Gastrocnemius medialis (tissue), 4 donors: ENCODE measurements at regions not wholly inside any gene's neighbourhood (a gene's known extent, or its start where the extent isn't known, plus 50 kb on each side); places are given as distances from the start of the nearest gene placed in this dataset.

ENCODE experiments used
- ATAC-seq, 2 donors: fragments of 150-250 bp; one replicate each; pipeline ENCODE4 v1.9.1; 2016
- DNase-seq, 2 donors: peaks; one replicate each; pipeline ENCODE4 v3.0.0-alpha.2; 2019
- H3K27ac ChIP-seq, 4 donors: fragments of 200-600 bp; sonication (generic); 1 replicate in 1 of 4; 2 replicates in 3 of 4; pipeline ENCODE4 v1.5.1; 2016 to 2018; ENCODE audit warnings: mild to moderate bottlenecking in 2 of 4, moderate library complexity in 1 of 4
- H3K27me3 ChIP-seq, 3 donors: fragments of 200-600 bp; sonication (generic) in 2 of 3; 1 replicate in 1 of 3; 2 replicates in 2 of 3; pipeline versions ENCODE4 v1.5.1 to v1.6.0; 2016 to 2019; ENCODE audit warnings: mild to moderate bottlenecking in 1 of 3, moderate library complexity in 1 of 3
- H3K36me3 ChIP-seq, 2 donors: fragments of 200-600 bp; sonication (generic) in 1 of 2; one replicate each; pipeline ENCODE4 v1.5.1; 2017 to 2018
- H3K4me1 ChIP-seq, 2 donors: fragments of 200-600 bp; sonication (generic) in 1 of 2; one replicate each; pipeline ENCODE4 v1.5.1; 2016 to 2017; ENCODE audit warnings: mild to moderate bottlenecking in 2 of 2
- H3K4me3 ChIP-seq, 4 donors: fragments of 200-600 bp; sonication (generic) in 3 of 4; 1 replicate in 1 of 4; 2 replicates in 3 of 4; pipeline ENCODE4 v1.5.1; 2016 to 2019; ENCODE audit warnings: mild to moderate bottlenecking in 2 of 4
- H3K9me3 ChIP-seq, 3 donors: fragments of 200-600 bp; sonication (generic) in 2 of 3; 1 replicate in 1 of 3; 2 replicates in 2 of 3; pipeline ENCODE4 v1.5.1; 2016 to 2019
- POLR2A ChIP-seq, 2 donors: fragments of 450-650 bp; IDR thresholded peaks; one replicate each; pipeline ENCODE4 v1.6.1; 2017; ENCODE audit warnings: antibody characterized with exemption in 2 of 2, mild to moderate bottlenecking in 2 of 2, moderate library complexity in 2 of 2
- in situ Hi-C, 4 donors: fragments of 200-750 bp; cut with MboI; loops; one replicate each; pipeline versions ENCODE4 v1.15.0 to v1.8.0; 2017; ENCODE audit warnings: low sequenced_read_pairs in 4 of 4
- intact Hi-C: fragments of 100-400 bp; cut with DNase I; formaldehyde crosslinking; loops from one replicate; pipeline ENCODE4 v1.15.1; 2023; ENCODE audit warnings: low total_unique reads
- TF ChIP-seq, protein P1 (sequence below), 5 experiments: fragments of 450-650 bp in 3 of 5; fragments of 200-600 bp in 2 of 5; sonication (generic) in 2 of 5; IDR thresholded peaks in 4 of 5; conservative IDR thresholded peaks in 1 of 5; 1 replicate in 4 of 5; 2 replicates in 1 of 5; pipeline ENCODE4 v1.5.1; 2016 to 2019; ENCODE audit warnings: antibody characterized with exemption in 5 of 5, mild to moderate bottlenecking in 3 of 5, moderate library complexity in 3 of 5

GRCh38 chr20:57089699-57090144, 176.7 kb downstream of the BMP7 start:
- Histone ChIP-seq H3K27me3 (no peaks in the 10 kb centered on the region), H3K4me3 (no peak overlapping the region)

DNA sequence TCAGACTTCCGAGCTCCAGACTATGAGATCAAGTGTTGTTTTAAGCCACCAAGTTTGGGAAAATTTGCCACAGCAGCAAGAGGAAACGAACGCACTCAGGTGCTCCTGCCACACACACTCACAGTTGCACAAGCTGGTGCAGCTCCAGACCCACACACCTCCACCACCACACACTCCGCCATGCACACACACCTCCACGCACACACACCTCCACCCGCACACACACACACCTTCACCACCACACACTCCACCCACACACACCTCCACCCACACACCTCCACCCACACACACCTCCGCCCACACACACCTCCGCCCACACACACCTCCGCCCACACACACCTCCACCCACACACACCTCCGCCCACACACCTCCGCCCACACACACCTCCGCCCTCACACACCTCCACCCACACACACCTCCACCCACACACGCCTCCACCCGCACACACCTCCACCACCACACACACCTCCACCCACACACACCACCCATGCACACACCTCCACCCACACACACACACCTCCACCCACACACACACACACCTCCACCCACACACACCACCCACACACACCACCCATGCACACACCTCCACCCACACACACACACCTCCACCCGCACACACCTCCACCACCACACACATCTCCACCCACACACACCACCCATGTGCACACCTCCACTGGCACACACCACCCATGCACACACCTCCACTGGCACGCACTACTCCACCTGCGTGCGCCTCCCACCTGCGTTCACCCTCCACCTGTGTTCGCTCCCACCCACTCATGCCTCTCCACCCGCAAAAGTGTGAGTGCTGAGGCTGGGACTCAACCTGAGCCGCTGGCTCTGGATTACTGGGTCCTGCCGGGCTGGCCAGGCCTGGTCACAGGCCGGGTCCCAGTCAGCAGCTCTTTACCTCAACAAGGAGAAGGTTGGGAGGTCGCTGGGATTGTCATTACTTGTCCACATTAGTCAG, 175.6 kb downstream of the BMP7 start:
- H3K9me3 ChIP-seq = no peaks in the 10 kb centered on the region
- TF ChIP-seq, protein P1, sequence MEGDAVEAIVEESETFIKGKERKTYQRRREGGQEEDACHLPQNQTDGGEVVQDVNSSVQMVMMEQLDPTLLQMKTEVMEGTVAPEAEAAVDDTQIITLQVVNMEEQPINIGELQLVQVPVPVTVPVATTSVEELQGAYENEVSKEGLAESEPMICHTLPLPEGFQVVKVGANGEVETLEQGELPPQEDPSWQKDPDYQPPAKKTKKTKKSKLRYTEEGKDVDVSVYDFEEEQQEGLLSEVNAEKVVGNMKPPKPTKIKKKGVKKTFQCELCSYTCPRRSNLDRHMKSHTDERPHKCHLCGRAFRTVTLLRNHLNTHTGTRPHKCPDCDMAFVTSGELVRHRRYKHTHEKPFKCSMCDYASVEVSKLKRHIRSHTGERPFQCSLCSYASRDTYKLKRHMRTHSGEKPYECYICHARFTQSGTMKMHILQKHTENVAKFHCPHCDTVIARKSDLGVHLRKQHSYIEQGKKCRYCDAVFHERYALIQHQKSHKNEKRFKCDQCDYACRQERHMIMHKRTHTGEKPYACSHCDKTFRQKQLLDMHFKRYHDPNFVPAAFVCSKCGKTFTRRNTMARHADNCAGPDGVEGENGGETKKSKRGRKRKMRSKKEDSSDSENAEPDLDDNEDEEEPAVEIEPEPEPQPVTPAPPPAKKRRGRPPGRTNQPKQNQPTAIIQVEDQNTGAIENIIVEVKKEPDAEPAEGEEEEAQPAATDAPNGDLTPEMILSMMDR (IDR thresholded peaks at IDR 0.05 in 4 of 5, conservative IDR thresholded peaks at IDR 0.05 in 1 of 5) = no peak
- H3K27ac ChIP-seq = no peak overlapping the region
- intact Hi-C loops (no loop called here), in situ Hi-C loops (loop anchor here in 3 of 4 donors (10.0 to 25.0 kb wide), 2 partner anchors 246 to 254 kb away; partner anchors contain the start of gene SPO11 (in 1 of the 3))
- DNase-seq = no peak
- no peak overlapping the region for H3K4me3 ChIP-seq
- H3K27me3 ChIP-seq = no peaks in the 10 kb centered on the region
- H3K4me1 ChIP-seq = no peaks in the 10 kb centered on the region
- no peaks in the 10 kb centered on the region for H3K36me3 ChIP-seq
- no peak for ATAC-seq

More at GRCh38 chr20:57089699-57090144, 176.7 kb downstream of the BMP7 start:
- no peak overlapping the region for H3K27ac ChIP-seq
- intact Hi-C loops (loop anchor here (1.0 kb wide), 1 partner anchor 253 kb away; no protein-coding TSS in a partner anchor), in situ Hi-C loops (loop anchor here (10.0 to 25.0 kb wide), 2 partner anchors 248 to 255 kb away; partner anchors contain the start of gene SPO11 (in 1 of the 4))
- DNase-seq (no peak), ATAC-seq (no peak)
- H3K4me1 ChIP-seq = no peaks in the 10 kb centered on the region
- TF ChIP-seq, protein P1 (IDR thresholded peaks at IDR 0.05 in 4 of 5, conservative IDR thresholded peaks at IDR 0.05 in 1 of 5) = peak; percentile 20 to 68 (median 62)
- TF ChIP-seq POLR2A (IDR thresholded peaks at IDR 0.05) = no peak
- no peaks in the 10 kb centered on the region for H3K9me3 ChIP-seq
- no peaks in the 10 kb centered on the region for H3K36me3 ChIP-seq

DNA sequence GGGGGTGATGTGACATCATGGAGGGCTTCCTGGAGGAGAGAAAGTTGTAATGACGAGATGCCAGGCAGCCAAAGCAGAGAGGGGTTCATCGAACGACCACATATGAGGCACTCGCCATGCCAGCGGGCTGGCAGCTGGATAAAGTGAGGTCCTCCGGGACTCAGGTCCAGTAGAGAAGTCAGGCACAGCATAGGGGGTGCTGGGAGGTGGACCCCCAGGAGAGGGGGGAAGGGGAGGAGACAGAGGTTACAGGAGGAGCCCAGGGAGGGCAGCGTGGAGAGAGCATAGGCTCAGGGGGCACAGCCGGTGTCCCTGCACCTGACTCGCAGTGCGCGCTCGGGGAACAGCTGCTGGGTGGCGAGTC, 174.7 kb downstream of the BMP7 start:
- in situ Hi-C loops (loop anchor here in 3 of 4 donors (10.0 to 25.0 kb wide), 2 partner anchors 246 to 253 kb away; partner anchors contain the start of gene SPO11 (in 1 of the 3)), intact Hi-C loops (loop anchor here (1.0 kb wide), 1 partner anchor 255 kb away; no protein-coding TSS in a partner anchor)
- ATAC-seq = no peak

DNA sequence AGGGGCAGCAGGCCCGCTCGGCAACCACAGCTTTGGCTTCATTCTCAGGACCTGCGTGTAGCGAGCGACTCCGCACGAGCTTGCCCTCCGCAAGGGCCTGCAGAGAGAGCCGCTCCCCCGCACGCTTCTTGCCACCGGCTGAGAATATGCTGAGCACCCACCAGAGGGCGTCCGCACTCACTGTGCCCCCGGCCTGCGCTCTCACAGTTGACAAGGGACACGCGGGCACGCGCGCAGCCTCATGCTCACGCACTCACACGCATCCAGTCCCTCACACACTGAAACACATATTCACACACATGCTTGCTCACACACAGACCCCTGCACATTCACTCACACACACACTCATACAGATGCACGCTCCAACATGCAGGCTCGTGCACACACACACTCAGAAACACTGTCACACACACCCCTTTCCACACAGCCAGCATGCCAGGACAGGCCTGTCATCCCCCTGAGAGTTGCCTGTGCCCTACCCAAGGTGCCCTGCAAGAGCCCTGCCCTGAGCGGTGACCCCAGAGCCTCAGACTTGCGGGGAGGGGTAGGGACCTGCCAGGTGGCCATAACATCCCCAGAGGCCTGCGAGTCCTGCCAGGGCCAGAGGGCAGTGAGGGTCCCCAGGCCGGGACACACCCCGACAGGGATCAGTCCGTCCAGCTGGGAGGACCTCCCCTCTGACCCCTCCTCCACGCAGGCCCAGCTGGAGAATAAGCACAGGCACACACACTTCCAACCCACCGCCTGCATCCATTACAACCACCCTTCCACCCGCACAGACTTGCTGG, 174.1 kb downstream of the BMP7 start:
- ATAC-seq = peak in 1 of 2 donors; percentile 46
- Histone ChIP-seq H3K27ac (no peak overlapping the region), H3K36me3 (no peaks in the 10 kb centered on the region), H3K4me3 (no peak overlapping the region), H3K4me1 (no peaks in the 10 kb centered on the region), H3K9me3 (no peaks in the 10 kb centered on the region), H3K27me3 (no peaks in the 10 kb centered on the region)
- TF ChIP-seq, protein P1 (IDR thresholded peaks at IDR 0.05 in 4 of 5, conservative IDR thresholded peaks at IDR 0.05 in 1 of 5) = peak in 4 of 5 experiments; percentile 21 to 56 (median 48)
- no peak for TF ChIP-seq POLR2A (IDR thresholded peaks at IDR 0.05)
- intact Hi-C loops (loop anchor here (1.0 kb wide), 1 partner anchor 254 kb away; no protein-coding TSS in a partner anchor), in situ Hi-C loops (loop anchor here in 3 of 4 donors (10.0 to 25.0 kb wide), 2 partner anchors 245 to 252 kb away; partner anchors contain the start of gene SPO11 (in 1 of the 3))
- no peak for DNase-seq

More for the DNA sequence above, 174.7 kb downstream of the BMP7 start:
- Histone ChIP-seq H3K36me3 (no peaks in the 10 kb centered on the region), H3K4me1 (no peaks in the 10 kb centered on the region), H3K27me3 (no peaks in the 10 kb centered on the region), H3K4me3 (no peak overlapping the region), H3K27ac (no peak overlapping the region), H3K9me3 (no peaks in the 10 kb centered on the region)
- DNase-seq = no peak
- TF ChIP-seq, protein P1 (IDR thresholded peaks at IDR 0.05 in 4 of 5, conservative IDR thresholded peaks at IDR 0.05 in 1 of 5) = no peak
- TF ChIP-seq POLR2A (IDR thresholded peaks at IDR 0.05) = no peak
